GM20000 (cell line): ENCODE measurements at regions not wholly inside any gene's neighbourhood (a gene's known extent, or its start where the extent isn't known, plus 50 kb on each side); places are given as distances from the start of the nearest gene placed in this dataset.

Source experiments
- DNase-seq: peaks from one replicate; pipeline ENCODE4 v3.0.0; 2012; ENCODE audit warnings: low spot score
- TF ChIP-seq, protein P1 (sequence below): IDR thresholded peaks from 2 replicates; pipeline ENCODE4 v1.5.1; 2012; ENCODE audit warnings: mild to moderate bottlenecking, control low read depth; ENCODE audit errors: extremely low read depth, missing control alignments

GRCh38 chr10:16310440-16310839 lies 126.4 kb upstream of the PTER start:
- DNase-seq, result no peak
- TF ChIP-seq, protein P1, sequence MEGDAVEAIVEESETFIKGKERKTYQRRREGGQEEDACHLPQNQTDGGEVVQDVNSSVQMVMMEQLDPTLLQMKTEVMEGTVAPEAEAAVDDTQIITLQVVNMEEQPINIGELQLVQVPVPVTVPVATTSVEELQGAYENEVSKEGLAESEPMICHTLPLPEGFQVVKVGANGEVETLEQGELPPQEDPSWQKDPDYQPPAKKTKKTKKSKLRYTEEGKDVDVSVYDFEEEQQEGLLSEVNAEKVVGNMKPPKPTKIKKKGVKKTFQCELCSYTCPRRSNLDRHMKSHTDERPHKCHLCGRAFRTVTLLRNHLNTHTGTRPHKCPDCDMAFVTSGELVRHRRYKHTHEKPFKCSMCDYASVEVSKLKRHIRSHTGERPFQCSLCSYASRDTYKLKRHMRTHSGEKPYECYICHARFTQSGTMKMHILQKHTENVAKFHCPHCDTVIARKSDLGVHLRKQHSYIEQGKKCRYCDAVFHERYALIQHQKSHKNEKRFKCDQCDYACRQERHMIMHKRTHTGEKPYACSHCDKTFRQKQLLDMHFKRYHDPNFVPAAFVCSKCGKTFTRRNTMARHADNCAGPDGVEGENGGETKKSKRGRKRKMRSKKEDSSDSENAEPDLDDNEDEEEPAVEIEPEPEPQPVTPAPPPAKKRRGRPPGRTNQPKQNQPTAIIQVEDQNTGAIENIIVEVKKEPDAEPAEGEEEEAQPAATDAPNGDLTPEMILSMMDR, result no peak

DNA sequence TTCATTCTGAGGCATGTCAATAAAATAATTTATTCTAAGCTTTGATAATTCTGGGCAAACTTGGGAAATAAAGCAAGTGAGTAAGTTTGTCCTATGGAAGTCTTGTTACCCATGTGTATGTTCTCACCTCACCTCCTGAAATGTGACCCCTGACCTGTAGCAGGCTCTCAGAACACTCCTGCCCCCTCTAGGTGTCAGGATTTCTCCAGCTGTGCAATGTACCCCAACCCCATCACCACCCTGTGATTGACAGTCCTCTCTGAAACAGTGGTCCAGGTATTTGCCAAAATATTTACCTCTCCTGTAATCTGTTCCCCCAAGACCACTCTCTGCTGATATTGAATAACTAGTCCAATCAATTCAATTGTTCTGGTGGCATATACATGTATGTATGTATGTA lies 122.6 kb upstream of the PTER start:
- no peak for DNase-seq
- TF ChIP-seq, protein P1, result no peak

- DNase-seq, result no peak
- TF ChIP-seq, protein P1, result no peak
These were observed 119.9 kb upstream of the PTER start for GRCh38 chr10:16316733-16317390.

DNA sequence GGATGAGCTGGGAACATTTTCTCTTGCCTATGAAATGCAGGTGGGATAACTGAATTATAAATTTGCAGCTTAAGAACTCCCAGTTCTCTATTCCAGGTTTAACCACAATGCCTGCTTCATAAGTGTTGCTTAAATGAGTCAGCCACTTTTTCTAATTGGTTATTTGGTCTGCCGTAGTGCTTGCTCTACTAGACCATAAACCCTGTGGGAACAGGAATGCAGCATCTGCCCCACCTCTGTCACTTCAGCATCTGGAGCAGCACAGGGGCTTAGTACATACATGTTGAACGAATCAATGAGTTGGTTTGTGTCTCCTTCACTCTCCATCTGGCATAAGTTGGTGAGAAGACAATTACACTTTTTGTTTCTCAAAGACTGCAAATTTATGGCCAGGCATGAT lies 95.2 kb upstream of the PTER start:
- no peak for DNase-seq
- TF ChIP-seq, protein P1, result no peak

DNA sequence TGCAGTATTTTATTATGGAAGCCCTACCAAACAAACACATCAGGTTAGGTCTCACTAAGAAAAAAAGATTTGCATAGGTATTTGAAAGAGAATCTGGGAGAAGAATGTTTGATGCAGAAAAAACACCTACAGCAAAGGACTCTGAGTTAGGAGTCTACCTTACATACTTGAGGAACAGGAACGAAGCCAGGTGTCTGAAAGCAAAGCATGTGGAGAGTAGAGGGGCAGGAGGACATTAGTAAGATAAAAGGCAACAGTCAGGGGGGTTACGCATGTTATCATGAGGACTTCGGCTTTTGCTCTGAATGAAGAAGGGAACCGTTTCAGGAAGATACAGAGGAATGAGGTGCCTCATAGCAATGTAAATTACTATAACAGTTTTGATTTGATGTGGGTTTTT lies 87.9 kb upstream of the PTER start:
- TF ChIP-seq, protein P1, result no peak
- DNase-seq, result no peak

- no peak for DNase-seq
- TF ChIP-seq, protein P1, result no peak
These were observed 84.7 kb upstream of the PTER start for GRCh38 chr10:16352146-16352545.

DNA sequence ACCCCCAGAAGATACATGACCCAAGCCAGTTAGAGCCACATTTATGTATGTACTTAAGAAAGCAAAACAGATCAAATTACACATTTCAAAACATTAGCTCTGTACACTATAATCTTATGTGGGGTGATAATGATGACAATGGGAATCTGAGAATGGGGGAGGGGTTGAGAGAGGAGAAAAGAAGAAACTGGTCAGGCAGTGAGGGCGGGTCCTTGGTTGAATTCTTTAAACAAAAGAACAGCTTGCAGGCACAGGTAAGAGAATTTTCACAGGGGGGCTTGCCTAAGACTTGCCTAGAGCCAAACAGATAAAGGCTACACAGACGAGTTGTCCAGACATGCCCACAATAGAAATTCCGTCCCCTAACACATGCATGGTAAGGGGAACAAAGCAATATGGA lies 76.8 kb upstream of the PTER start:
- TF ChIP-seq, protein P1, result no peak
- DNase-seq, result no peak
